ENCODE measurements at regions not wholly inside any gene's neighbourhood (a gene's known extent, or its start where the extent isn't known, plus 50 kb on each side); places are given as distances from the start of the nearest gene placed in this dataset.

DNA sequence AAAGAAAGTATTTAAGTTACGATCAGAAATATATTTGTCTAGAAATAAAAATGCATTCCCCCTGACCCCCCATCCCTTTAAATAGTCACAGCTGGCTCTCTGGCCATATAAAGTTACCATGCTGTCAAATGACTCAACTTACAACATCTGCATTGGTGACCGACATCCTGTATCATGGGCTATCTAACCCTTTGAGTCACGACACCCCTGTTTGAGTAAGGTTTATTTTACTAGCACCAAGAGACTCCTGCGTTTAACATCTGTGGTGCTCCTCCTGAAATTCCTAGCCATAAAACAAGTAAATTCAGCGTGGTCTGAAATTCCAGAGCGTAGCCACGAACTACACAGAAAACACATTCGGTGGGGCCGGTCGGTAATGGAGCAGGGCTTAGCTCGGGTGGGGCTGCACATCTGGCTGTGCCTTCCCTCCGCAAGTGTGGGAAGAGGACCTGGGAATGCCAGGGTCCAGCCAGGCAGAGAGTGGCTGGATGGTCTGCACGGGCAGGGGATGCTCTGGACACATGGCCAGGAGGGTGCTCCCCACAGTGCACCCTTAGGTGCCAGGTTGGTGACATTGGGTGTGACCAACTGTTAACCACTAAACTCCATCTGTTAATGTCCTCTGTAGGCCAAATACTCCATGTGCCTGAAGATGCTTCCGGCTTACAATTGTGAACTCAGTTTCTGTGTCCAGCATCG, 53.0 kb upstream of the CLDN14 start:
- no peak for DNase-seq (ENCODE audit: low spot score)

DNA sequence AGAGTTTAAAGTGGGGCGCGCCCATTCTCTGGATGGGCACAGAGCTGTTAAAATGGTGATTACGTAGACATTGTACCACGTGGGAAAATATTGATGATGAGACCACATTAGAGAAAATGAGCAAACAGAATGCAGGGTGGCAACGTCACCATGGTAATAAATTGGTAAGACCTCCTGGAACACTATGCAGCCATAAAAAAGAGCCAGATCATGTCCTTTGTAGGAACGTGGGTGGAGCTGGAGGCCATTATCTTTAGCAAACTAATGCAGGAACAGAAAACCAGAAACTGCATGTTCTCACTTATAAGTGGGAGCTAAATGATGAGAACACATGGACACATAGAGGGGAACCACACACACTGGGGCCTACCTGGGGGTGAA, 53.5 kb upstream of the CLDN14 start:
- DNase-seq (ENCODE audit: low spot score) = no peak

DNA sequence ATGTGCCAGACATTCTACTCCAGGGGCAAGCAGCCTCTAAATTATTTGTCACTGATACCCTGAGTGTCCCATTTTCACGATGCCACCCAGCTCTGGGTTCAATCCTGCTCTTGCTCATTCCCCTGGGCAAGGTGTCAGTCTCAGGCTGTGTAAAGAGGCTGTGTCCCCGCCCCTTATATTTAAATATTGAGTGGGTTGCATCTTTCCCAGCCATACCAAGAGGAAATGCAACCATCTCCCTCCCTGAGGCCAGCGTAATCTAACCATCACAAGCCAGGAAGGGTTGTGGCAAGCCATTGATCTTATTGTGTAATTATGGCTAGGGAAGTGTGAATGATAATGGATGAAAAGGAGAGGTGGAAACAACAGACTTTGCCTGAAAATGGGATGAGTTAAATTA, 54.7 kb upstream of the CLDN14 start:
- no peak for DNase-seq (ENCODE audit: low spot score)

DNA sequence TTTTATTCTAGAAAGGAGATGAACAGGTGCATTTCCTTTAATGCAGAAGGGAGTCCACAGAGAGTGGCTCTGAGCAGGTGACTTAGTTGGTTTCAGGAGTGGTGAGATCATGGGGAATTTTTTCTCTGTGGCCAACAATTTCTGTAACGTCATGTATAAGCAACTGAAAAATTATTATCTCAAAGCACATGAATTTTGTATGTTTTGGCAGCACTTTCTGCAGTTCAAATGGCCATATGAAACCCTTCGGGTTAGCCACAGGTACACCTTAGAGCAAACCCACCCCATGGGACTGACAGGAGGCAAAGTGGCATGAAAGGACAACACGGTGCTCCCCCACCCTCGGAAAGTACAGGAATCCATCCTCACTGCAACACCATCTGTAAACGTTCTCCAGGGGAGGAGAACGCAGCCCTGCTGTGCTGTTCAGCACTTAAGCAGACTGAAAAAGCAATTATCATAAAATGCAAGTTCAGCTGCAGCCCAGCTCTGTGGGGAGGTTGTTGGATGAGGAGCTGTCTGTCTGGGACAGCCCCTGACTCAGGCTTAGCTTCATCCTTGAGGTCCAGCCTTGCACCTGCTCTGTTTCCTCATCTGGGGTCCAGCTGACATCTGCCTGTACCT, 55.8 kb upstream of the CLDN14 start:
- DNase-seq (ENCODE audit: low spot score) = no peak

DNA sequence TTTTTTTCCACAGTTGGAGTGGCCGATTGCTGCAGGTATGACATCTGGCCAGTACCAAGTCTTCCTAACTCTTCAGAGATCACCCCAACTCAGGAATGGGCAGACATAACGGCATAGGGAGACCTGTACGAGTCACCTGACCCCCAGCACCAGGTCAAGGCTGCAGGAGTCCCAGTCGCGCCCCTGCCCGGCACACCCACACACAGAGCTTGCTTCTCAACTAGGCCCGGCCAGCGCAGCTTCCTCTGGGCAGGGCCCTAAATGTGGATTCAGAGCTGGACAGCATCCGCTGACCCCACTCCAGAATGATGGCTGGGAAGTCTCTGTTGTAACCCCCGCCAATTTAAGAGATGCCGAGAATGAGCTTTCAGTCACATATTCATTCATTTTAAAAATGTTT, 58.8 kb upstream of the CLDN14 start:
- no peak for DNase-seq (ENCODE audit: low spot score)

DNA sequence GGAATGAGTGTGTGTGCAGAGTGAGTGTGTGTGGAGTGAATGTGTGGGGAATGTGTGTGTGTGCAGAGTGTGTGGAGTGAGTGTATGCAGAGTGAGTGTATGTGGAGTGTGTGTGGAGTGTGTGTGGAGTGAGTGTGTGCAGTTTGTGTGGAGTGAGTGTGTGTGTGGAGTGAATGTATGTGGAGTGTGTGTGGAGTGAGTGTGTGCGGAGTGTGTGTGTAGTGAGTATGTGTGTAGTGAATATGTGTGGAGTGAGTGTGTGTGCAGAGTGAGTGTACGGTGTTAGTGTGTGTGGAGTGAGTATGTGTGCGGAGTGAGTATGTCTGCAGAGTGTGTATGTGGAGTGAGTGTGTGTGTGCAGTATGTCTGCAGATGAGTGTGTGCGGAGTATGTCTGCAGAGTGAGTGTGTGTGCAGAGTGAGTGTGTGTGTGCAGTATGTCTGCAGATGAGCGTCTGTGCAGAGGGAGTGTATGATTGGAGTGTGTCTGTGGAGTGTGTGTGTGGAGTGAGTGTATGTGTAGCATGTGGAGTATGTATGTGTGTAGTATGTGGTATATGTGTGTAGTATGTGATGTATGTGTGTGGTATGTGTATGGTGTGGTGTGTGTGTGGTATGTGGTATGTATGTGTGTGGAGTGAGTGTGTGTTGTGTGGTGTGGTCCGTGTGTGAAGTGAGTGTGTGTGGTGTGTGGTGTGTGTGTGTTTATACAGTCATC, 59.7 kb upstream of the CLDN14 start:
- no peak for DNase-seq (ENCODE audit: low spot score)

DNA sequence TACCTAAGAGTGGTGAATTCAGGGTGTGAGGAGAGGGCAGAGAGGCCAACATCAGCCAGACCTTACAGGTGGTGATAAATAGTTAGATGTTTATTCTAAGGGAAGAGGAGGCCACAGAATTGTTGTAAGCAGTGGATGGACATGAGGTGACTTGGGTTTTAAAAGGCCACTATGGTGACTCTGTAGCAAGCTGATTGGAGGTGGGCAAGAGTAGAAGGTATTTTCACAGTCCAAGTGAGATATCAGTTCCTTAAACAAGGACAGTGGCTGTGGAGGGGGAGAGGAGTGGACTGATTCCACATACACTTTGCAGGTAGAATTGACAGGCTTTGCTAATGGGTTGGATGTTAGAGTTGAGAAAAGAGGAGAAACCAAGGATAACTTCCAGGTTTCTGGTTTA, 60.8 kb upstream of the CLDN14 start:
- DNase-seq (ENCODE audit: low spot score) = no peak

DNA sequence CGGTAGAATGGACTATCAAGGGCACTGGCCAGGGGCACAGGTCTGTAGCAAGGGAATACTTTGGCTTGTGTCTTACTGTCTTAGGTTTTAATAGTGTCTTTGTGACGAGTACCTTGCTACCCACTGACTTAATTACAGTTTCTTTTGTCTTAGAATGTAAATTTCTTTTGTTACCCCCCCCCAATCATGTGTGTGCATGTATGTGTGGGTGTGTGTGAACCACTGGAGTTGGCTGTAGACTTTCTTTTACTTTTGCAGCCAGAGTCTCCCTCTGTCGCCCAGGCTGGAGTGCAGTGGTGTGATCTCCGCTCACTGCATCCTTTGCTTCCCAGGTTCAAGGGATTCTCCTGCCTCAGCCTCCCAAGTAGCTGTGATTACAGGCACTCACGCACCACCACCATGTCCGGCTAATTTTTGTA, 61.8 kb upstream of the CLDN14 start:
- no peak for DNase-seq (ENCODE audit: low spot score)

DNA sequence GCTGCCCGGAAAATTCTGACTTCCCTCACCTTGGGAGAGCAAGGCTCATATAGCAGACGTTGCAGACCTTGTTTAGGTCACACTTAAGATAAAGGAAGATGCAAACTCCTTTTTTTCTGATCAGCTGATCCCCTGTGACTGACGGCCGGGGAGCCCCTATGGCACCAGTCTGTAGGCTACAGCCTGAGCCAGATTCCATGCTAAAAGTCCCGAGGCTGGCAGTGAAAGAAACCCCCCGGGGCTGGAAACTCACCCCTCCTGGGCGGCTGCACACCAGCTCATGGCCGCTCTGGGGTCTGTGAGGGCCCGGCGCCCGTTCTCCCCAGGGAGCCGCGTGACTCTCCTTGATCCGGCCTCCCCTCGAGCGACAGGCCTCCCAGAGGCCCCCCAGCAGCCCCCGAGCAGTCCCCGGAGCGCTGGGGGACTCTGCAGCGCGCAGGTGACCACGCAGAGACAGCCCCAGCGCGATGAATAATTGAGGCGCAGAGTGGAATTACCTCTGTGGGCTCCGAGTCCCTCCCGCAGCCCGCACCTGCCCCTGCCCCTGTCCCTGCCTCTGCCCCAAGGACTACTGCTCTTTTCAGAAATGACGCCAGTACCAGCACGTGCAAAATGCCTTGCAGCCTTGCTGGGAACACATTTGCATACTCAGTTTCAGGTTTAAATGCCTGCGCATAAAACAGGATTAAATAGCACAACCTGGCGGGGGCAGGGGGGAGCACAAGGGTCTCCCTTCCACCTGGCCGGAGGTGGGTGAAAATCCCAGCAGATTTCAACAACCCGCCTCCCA, 62.6 kb upstream of the CLDN14 start:
- DNase-seq (ENCODE audit: low spot score) = no peak

DNA sequence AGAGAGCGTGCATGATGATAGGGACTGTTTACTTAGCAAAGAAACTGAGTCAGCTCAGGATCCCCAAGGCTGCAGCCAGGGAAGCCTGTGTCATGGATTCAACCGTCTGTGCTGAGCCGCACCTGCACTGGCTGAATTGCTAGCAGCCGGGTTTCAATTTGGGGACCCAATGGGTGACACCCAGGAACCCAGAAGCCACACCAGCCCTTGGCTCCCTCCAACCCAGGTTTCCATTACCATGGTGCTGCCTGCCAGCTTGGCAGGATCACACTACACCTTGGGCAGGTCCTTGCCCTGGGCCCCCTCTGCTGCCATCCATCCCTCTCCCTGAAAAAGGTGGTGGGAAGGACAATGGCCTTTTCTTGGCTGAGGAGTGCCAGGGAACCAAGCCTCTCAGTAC, 64.0 kb upstream of the CLDN14 start:
- no peak for DNase-seq (ENCODE audit: low spot score)

DNA sequence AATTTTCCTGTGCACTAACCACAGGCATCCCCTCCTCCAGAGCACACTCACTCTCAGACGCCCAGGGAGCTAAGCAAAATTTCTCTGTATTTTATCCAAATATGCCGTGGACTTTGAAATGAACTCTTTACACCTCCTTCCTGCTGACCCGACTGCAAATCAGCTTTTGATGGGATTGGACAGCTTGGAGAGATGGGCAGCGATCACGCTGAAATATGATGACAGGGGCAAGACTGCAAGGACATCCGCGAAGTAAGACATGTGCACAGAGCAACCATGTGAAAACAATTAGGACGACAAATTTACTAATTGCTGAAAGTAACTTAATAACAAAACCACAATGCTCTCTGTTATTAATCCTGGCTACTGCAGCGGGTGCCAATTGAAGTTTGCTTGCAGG, 64.6 kb upstream of the CLDN14 start:
- no peak for DNase-seq (ENCODE audit: low spot score)

DNA sequence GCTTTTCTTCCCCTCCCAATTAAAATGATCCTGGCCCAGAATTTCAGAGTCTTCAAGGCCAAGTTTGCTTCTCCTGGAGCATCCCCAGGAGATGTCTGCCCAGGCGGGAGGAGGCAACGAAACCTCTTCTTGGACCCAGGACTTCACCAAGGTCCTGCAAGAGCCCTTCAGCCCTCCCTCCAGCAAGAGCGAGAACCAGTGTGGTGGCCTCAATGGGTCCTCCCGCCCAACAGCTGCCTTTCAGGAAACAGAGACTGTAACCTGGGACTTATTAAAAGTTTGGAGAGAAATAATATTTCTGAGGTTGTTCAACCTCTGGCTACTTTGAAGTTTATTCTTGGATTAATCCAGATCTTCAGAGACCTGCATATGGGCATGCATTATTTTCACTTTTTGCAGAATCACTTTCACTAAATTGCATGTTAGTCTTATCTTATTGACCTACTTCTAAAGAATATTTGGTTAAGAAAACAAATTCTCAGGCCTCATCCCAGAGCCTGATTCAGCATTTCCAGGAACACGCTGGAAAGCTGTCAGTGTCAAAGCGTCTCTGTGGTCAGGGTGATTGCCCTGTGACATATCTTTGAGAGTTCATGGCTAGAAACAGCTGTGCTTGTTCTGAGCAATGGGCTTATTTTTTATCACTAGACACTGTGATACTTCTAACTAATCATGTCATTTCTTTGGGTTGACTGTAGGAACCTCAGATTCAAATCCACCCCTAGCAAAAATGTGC, 66.0 kb upstream of the CLDN14 start:
- DNase-seq (ENCODE audit: low spot score) = no peak

DNA sequence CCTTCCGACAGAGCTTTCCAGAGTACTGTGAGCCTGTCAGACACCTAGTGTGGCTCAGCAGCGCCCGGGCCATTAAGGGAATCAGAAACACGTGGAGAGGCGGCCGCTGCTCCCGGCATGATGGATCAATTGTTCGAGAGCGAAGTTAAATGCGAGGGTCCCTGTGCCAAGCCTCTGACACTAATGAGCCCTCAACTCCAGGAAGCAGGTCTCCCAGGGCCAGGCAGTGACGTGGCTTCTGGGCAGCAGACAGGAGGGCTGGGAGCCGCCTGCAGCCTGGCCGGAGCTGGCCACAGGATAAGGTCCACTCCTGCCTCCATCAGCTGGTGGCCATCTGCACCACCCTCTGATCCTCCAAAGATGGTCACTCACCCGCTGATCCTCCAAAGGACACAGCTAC, 67.5 kb upstream of the CLDN14 start:
- DNase-seq (ENCODE audit: low spot score) = no peak

DNA sequence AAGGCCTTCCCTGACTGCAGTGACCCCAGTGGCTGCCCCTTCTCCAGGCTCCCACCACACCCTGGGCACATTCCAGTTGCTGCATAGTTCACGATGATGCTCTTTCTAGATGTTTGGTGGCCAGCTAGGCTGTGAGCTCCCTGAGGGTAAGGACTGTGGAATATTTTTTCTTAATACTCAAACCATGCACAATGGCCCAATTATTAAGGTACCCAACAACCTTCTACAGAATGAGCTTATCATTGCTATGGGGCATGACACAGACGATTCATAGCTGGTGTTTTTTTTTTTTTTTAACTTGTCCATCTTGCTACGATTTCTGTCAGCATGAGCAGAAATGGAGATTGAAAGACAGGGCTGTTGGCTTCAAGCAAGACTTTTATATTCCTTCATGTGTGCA, 68.9 kb upstream of the CLDN14 start:
- no peak for DNase-seq (ENCODE audit: low spot score)

DNA sequence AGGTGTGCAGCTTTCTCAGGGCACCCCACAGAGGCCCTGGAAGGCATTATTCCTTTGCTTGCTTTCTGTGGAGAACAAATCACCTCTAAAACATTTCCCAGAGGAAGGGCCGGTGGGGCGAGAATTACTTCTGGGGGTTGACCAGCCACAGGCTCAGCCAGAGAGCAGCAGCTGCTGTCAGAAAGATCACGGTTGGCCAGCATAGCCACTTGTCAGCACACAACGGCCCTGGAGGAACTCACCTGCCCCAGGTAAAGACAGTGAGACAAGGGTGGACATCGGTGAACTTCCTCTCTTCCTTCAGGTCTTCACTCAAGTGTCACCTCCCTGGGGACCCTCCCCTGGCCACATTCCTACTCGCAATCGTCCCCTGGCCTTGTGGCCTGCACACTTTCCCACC, 69.5 kb upstream of the CLDN14 start:
- no peak for DNase-seq (ENCODE audit: low spot score)

DNA sequence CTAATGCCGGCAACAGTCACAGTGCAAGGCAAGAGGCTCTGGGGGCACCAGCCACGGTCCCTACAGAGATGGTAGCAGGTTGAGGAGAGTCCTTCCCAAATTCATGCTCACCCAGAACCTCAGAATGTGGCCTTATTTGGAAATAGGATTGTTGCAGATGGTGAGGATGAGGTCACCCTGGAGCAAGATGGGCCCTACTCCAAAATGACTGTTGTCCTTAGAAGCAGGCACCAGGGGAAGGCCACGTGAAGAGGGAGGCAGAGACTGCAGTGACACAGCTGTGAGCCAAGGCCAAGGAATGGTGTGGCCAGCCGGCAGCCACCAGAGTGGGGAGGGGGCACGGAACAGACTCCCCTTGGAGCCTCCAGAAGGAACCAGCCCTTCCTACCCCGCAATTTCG, 70.8 kb upstream of the CLDN14 start:
- DNase-seq (ENCODE audit: low spot score) = no peak

DNA sequence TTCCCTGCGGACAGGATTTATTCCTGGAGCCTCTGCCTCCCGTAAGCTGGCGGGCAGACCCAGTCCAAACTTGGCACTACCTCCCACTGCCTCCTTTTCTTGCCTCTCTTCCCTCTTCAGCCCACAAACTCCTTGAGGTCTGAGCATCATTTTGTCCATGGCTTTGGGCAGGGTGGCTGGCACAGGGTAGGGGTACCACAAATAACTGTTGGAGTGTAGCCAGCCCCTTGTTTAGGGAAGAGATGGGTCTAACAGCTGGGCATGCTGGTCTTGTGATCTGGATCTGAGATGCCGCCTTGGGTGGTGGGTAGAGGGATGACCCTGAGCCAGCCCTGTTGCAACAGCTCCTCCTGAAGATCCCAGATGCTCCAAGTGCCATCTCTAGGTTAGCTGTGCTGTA, 71.4 kb upstream of the CLDN14 start:
- DNase-seq (ENCODE audit: low spot score) = no peak

DNA sequence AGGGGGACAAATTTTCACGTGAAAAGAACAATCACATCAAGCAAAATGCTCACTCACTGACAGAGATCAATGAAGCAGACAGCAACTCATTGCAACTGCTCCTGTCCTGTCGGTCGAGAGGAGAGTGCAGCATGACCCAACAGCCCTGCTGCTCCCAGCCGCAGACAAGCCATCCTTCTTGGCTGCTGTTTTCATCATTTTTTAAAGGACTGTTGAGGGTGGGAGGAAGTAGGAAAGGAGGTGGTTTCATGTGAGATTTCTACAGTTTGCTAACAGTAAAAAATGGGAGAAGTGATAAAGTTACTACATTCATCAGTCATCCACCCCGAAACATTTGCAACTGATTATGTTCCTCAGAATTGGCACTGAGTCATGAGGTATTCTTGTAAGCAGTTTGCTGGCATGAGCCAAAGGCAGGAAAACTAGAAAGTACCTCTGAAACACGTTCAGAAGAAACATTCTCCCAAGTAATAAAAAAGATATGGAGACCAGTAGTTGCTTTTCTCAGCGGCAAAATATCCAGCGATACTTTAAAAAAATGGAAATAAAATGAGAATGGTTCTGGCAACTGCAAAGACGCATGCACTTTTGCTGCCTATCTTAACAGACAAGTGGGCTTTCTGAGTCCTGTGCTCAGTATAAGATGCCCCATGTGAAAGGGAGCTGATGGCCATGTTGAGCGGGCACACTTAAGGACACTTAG, 72.0 kb upstream of the CLDN14 start:
- DNase-seq (ENCODE audit: low spot score) = no peak

DNA sequence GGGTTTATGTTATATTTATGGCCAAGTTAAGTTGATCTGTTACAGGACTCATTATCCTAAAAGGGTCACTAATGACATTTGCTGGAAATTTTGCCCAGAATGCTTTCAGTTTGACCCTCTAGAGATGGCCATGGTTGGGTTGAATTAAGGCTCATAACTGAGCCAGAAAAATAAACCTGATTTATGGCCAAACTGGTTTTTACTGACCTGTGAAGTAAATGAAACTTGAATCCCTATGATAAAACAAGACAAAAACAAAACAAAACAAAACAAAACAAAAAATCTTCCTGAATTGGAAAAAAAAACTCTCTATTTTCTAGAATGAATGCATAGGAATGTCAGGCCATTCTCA, 72.5 kb upstream of the CLDN14 start:
- no peak for DNase-seq (ENCODE audit: low spot score)

DNA sequence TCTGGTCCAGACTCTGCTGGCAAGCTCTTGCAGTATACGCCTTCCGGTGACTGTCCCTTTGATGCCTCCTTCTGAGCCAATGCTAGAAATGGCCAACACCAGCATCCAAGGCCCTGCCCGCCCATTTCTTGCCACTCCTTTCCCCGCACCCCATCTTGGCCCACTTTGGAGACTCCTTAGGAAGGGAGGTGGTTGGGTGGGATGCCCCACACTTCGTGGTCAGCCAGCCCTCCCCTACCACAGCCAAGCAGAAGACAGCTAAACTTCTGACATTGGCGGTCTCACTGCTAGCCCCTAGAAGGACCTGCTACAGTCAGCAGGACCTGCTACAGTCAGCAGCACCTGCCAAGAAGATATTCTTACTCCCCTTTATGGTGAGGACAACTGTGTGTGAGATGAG, 73.5 kb upstream of the CLDN14 start:
- no peak for DNase-seq (ENCODE audit: low spot score)

DNA sequence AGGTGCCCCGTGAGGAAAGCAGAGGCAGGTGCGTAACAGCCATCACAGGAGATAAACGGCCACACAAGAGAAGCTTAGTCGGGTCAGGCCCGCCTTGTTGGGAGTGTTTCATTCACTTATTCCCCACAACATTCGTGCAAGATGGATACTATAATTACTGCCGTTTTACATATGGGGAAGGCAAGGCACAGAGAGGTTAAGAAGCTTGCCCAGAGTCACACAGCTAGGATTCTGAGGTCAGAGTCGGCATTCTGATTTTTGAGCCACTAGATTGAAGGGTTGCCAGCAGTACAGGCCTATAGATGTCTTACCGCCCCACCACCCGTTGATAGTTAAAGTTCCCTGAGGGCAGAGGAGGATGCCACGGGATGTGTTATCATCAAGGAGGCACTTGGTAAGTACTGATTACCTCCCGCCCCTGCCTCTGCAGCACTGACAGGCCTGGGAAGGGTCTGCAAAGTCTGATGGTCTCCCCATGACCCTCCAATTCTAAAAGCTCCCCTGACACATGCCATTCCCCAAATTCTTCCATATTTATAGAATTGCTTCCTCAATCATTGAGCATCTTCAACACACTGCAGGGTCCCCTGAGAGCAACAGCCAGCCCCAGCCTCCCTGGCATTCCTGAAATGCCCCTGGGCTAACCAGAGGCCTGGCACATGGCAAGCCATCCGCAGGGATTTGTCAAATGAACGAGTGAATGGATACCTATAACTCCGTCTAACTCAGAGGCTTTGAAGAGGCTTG, 74.7 kb upstream of the CLDN14 start:
- no peak for DNase-seq (ENCODE audit: low spot score)

All from SW480 (cell line).